HG02759 (cell line): ENCODE measurements at regions not wholly inside any gene's neighbourhood (a gene's known extent, or its start where the extent isn't known, plus 50 kb on each side); places are given as distances from the start of the nearest gene placed in this dataset.

Source experiments
- ATAC-seq: cut with Tn5 transposase; IDR thresholded peaks from one replicate; pipeline ENCODE4 v1.9.1; 2021; ENCODE audit warnings: mild to moderate bottlenecking, moderate library complexity; ENCODE audit not compliant: unreplicated experiment

- ATAC-seq, result no peak
Observed at GRCh38 chr13:33509642-33510229, 224.2 kb upstream of the STARD13 start.

- ATAC-seq, result no peak
Observed at GRCh38 chr13:33510350-33510970, 224.9 kb upstream of the STARD13 start.

GRCh38 chr13:33512880-33513554, 227.5 kb upstream of the STARD13 start:
- ATAC-seq, result no peak

- ATAC-seq, result no peak
Observed at GRCh38 chr13:33514362-33514761, 228.8 kb upstream of the STARD13 start.

- ATAC-seq, result no peak
Observed at GRCh38 chr13:33515146-33515545, 229.6 kb upstream of the STARD13 start.

- ATAC-seq, result no peak
Observed at GRCh38 chr13:33518452-33518851, 232.9 kb upstream of the STARD13 start.

GRCh38 chr13:33519561-33520467, 234.3 kb upstream of the STARD13 start:
- no peak for ATAC-seq

- no peak for ATAC-seq
Observed at GRCh38 chr13:33520468-33520839, 234.9 kb upstream of the STARD13 start.

GRCh38 chr13:33524086-33524485, 238.5 kb upstream of the STARD13 start:
- no peak for ATAC-seq

GRCh38 chr13:33525763-33526162, 240.2 kb upstream of the STARD13 start:
- ATAC-seq, result no peak

GRCh38 chr13:33526718-33527117, 241.2 kb upstream of the STARD13 start:
- no peak for ATAC-seq

- ATAC-seq, result no peak
Observed at GRCh38 chr13:33528896-33529295, 243.3 kb upstream of the STARD13 start.

- no peak for ATAC-seq
Observed at GRCh38 chr13:33531484-33531883, 245.9 kb upstream of the STARD13 start.

GRCh38 chr13:33535061-33535460, 249.5 kb upstream of the STARD13 start:
- ATAC-seq, result no peak

- ATAC-seq, result no peak
Observed at GRCh38 chr13:33536601-33537000, 251.0 kb upstream of the STARD13 start.

GRCh38 chr13:33537026-33537425, 251.5 kb upstream of the STARD13 start:
- no peak for ATAC-seq

- ATAC-seq, result no peak
Observed at GRCh38 chr13:33537676-33538075, 252.1 kb upstream of the STARD13 start.

- ATAC-seq, result no peak
Observed at GRCh38 chr13:33541456-33541855, 255.9 kb upstream of the STARD13 start.

GRCh38 chr13:33541962-33542308, 256.4 kb upstream of the STARD13 start:
- no peak for ATAC-seq

- ATAC-seq, result peak; percentile 88
Observed at GRCh38 chr13:33542309-33543088, 256.9 kb upstream of the STARD13 start.

GRCh38 chr13:33543089-33543459, 257.5 kb upstream of the STARD13 start:
- peak; percentile 5 for ATAC-seq
